Ishikawa (cell line): ENCODE measurements at regions not wholly inside any gene's neighbourhood (a gene's known extent, or its start where the extent isn't known, plus 50 kb on each side); places are given as distances from the start of the nearest gene placed in this dataset.

Source experiments
- YY1 ChIP-seq: IDR thresholded peaks from 2 replicates; pipeline ENCODE4 v1.6.1; 2012; ENCODE audit warnings: low read depth
- TF ChIP-seq, protein P1 (sequence below): IDR thresholded peaks from 2 replicates; pipeline ENCODE4 v1.6.1; 2012; ENCODE audit warnings: low read depth, mild to moderate bottlenecking

DNA sequence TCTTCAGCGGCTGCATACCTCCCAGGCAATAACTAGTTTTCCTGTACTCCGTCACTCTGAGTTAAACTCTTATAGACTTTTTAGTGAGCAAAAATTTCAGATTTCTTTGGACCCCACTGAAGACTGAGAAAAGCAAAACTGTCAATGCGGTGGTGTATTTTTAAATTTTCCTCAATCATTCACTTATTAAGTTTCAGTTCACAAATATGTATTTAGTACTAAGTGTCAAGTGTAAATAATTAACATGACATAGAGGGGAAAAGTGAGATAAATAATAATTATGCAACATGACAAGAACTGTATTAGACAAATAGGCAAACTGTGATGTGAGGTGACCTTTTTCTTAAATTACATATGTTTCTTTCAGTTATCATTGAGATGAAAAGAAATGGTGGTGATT lies 124.4 kb downstream of the NAF1 start:
- TF ChIP-seq, protein P1, sequence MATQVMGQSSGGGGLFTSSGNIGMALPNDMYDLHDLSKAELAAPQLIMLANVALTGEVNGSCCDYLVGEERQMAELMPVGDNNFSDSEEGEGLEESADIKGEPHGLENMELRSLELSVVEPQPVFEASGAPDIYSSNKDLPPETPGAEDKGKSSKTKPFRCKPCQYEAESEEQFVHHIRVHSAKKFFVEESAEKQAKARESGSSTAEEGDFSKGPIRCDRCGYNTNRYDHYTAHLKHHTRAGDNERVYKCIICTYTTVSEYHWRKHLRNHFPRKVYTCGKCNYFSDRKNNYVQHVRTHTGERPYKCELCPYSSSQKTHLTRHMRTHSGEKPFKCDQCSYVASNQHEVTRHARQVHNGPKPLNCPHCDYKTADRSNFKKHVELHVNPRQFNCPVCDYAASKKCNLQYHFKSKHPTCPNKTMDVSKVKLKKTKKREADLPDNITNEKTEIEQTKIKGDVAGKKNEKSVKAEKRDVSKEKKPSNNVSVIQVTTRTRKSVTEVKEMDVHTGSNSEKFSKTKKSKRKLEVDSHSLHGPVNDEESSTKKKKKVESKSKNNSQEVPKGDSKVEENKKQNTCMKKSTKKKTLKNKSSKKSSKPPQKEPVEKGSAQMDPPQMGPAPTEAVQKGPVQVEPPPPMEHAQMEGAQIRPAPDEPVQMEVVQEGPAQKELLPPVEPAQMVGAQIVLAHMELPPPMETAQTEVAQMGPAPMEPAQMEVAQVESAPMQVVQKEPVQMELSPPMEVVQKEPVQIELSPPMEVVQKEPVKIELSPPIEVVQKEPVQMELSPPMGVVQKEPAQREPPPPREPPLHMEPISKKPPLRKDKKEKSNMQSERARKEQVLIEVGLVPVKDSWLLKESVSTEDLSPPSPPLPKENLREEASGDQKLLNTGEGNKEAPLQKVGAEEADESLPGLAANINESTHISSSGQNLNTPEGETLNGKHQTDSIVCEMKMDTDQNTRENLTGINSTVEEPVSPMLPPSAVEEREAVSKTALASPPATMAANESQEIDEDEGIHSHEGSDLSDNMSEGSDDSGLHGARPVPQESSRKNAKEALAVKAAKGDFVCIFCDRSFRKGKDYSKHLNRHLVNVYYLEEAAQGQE: no peak
- no peak for TF ChIP-seq YY1
